H1 (cell line): ENCODE measurements at regions not wholly inside any gene's neighbourhood (a gene's known extent, or its start where the extent isn't known, plus 50 kb on each side); places are given as distances from the start of the nearest gene placed in this dataset.

Source experiments
- NANOG ChIP-seq: IDR thresholded peaks from 2 replicates; pipeline ENCODE4 v1.6.1; 2011; ENCODE audit warnings: low read length, low read depth, mild to moderate bottlenecking, inconsistent platforms; ENCODE audit not compliant: insufficient read depth, poor library complexity, severe bottlenecking
- TF ChIP-seq, protein P1 (sequence below): fragments of 300-600 bp; sonication (generic); IDR thresholded peaks from 2 replicates; pipeline ENCODE4 v1.7.1; 2012; ENCODE audit warnings: low read length, moderate library complexity, mild to moderate bottlenecking, inconsistent platforms; ENCODE audit not compliant: insufficient replicate concordance
- TF ChIP-seq, protein P2 (sequence below): IDR thresholded peaks from 2 replicates; pipeline ENCODE4 v1.6.1; 2012; ENCODE audit warnings: inconsistent platforms

DNA sequence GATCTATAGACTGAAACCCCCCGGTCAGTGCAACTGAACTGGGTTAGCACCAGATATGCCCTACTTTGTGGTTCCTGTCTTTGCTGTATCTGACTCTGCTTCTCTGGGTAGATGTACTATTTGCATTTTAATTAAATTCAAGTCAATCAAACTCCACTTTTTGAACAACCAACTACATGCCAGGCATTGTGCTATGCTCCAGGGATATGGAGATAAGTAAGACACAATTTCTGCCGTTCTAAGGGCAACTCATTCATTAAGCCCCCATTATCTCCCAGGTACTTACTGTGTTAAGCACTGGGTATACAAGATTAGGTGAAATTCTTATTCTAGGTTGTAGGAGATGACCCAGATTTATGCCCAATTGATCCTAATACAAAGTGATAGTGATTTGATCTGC lies 62.7 kb upstream of the JDP2 start (continued):
- TF ChIP-seq, protein P1, sequence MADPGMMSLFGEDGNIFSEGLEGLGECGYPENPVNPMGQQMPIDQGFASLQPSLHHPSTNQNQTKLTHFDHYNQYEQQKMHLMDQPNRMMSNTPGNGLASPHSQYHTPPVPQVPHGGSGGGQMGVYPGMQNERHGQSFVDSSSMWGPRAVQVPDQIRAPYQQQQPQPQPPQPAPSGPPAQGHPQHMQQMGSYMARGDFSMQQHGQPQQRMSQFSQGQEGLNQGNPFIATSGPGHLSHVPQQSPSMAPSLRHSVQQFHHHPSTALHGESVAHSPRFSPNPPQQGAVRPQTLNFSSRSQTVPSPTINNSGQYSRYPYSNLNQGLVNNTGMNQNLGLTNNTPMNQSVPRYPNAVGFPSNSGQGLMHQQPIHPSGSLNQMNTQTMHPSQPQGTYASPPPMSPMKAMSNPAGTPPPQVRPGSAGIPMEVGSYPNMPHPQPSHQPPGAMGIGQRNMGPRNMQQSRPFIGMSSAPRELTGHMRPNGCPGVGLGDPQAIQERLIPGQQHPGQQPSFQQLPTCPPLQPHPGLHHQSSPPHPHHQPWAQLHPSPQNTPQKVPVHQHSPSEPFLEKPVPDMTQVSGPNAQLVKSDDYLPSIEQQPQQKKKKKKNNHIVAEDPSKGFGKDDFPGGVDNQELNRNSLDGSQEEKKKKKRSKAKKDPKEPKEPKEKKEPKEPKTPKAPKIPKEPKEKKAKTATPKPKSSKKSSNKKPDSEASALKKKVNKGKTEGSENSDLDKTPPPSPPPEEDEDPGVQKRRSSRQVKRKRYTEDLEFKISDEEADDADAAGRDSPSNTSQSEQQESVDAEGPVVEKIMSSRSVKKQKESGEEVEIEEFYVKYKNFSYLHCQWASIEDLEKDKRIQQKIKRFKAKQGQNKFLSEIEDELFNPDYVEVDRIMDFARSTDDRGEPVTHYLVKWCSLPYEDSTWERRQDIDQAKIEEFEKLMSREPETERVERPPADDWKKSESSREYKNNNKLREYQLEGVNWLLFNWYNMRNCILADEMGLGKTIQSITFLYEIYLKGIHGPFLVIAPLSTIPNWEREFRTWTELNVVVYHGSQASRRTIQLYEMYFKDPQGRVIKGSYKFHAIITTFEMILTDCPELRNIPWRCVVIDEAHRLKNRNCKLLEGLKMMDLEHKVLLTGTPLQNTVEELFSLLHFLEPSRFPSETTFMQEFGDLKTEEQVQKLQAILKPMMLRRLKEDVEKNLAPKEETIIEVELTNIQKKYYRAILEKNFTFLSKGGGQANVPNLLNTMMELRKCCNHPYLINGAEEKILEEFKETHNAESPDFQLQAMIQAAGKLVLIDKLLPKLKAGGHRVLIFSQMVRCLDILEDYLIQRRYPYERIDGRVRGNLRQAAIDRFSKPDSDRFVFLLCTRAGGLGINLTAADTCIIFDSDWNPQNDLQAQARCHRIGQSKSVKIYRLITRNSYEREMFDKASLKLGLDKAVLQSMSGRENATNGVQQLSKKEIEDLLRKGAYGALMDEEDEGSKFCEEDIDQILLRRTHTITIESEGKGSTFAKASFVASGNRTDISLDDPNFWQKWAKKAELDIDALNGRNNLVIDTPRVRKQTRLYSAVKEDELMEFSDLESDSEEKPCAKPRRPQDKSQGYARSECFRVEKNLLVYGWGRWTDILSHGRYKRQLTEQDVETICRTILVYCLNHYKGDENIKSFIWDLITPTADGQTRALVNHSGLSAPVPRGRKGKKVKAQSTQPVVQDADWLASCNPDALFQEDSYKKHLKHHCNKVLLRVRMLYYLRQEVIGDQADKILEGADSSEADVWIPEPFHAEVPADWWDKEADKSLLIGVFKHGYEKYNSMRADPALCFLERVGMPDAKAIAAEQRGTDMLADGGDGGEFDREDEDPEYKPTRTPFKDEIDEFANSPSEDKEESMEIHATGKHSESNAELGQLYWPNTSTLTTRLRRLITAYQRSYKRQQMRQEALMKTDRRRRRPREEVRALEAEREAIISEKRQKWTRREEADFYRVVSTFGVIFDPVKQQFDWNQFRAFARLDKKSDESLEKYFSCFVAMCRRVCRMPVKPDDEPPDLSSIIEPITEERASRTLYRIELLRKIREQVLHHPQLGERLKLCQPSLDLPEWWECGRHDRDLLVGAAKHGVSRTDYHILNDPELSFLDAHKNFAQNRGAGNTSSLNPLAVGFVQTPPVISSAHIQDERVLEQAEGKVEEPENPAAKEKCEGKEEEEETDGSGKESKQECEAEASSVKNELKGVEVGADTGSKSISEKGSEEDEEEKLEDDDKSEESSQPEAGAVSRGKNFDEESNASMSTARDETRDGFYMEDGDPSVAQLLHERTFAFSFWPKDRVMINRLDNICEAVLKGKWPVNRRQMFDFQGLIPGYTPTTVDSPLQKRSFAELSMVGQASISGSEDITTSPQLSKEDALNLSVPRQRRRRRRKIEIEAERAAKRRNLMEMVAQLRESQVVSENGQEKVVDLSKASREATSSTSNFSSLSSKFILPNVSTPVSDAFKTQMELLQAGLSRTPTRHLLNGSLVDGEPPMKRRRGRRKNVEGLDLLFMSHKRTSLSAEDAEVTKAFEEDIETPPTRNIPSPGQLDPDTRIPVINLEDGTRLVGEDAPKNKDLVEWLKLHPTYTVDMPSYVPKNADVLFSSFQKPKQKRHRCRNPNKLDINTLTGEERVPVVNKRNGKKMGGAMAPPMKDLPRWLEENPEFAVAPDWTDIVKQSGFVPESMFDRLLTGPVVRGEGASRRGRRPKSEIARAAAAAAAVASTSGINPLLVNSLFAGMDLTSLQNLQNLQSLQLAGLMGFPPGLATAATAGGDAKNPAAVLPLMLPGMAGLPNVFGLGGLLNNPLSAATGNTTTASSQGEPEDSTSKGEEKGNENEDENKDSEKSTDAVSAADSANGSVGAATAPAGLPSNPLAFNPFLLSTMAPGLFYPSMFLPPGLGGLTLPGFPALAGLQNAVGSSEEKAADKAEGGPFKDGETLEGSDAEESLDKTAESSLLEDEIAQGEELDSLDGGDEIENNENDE: no peak
- TF ChIP-seq NANOG: no peak
- TF ChIP-seq, protein P2, sequence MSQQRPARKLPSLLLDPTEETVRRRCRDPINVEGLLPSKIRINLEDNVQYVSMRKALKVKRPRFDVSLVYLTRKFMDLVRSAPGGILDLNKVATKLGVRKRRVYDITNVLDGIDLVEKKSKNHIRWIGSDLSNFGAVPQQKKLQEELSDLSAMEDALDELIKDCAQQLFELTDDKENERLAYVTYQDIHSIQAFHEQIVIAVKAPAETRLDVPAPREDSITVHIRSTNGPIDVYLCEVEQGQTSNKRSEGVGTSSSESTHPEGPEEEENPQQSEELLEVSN: no peak
- TF ChIP-seq, all 59 proteins: peak for 0
